ENCODE measurements at regions not wholly inside any gene's neighbourhood (a gene's known extent, or its start where the extent isn't known, plus 50 kb on each side); places are given as distances from the start of the nearest gene placed in this dataset.
"Not testable (repeated sequence)": the region's sequence is repeated elsewhere in the genome, so short reads cannot be mapped to it uniquely, and the experiment has no call there.

DNA sequence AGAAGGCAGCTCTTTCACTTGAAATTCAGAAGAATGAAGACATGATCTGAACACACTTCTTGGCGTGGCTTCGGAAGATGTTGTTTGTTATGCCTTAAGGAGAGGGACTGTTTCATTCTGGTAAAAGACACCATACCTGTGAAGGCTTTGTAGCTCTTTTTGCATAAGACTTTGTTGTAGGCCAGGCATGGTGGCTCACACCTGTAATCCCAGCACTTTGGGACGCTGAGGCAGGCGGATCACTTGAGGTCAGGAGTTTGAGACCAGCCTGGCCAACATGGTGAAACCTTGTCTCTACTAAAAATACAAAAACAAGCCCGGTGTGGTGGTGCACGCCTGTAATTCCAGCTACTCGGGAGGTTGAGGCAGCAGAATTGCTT lies 159.3 kb downstream of the ZFP64 start:
- not testable (repeated sequence) for H4K8ac ChIP-seq (ENCODE audit: low read depth, low read length); H3K36me3 ChIP-seq (ENCODE audit: control insufficient read depth in 1 of 2, insufficient read depth in 2 of 2, low read length in 2 of 2); H3K4me2 ChIP-seq (ENCODE audit: low read length); H3K79me2 ChIP-seq (ENCODE audit: control insufficient read depth, insufficient read depth, low read length, poor library complexity); H3K18ac ChIP-seq (ENCODE audit: low read length); H3K23ac ChIP-seq (ENCODE audit: low read length); H3K4me3 ChIP-seq (ENCODE audit: low read depth, low read length); H3K27me3 ChIP-seq (ENCODE audit: insufficient read depth, low read length); H3K9ac ChIP-seq (ENCODE audit: low read length); H2AK5ac ChIP-seq (ENCODE audit: low read length); H2BK12ac ChIP-seq (ENCODE audit: low read length); H2BK5ac ChIP-seq (ENCODE audit: low read depth, low read length, poor library complexity); H3K4me1 ChIP-seq (ENCODE audit: control insufficient read depth in 1 of 2, insufficient read depth in 2 of 2, low read length in 2 of 2); H3K9me3 ChIP-seq (ENCODE audit: insufficient read depth, low read depth, low read length); H3K4ac ChIP-seq (ENCODE audit: low read depth, low read length); H3K79me1 ChIP-seq (ENCODE audit: low read length); H2AFZ ChIP-seq (ENCODE audit: insufficient read depth, low read length, poor library complexity); H2BK120ac ChIP-seq (ENCODE audit: insufficient read depth, low read length, poor library complexity); H4K12ac ChIP-seq (ENCODE audit: low read depth, low read length); DNase-seq; H4K91ac ChIP-seq (ENCODE audit: low read depth, low read length); H3K14ac ChIP-seq (ENCODE audit: low read length)
- peak overlapping the region; percentile 3 for H3K27ac ChIP-seq (ENCODE audit: low read depth, low read length)
- WGBS (ENCODE audit: extremely low coverage, insufficient coverage, insufficient read length): no CpG with 5 or more reads among the region's 7 CpGs

- H3K27ac ChIP-seq (ENCODE audit: low read depth, low read length): peak overlapping the region; percentile 3
- H3K4ac ChIP-seq (ENCODE audit: low read depth, low read length): no peak overlapping the region
- H4K12ac ChIP-seq (ENCODE audit: low read depth, low read length): no peak overlapping the region
- H3K4me1 ChIP-seq (ENCODE audit: control insufficient read depth in 1 of 2, insufficient read depth in 2 of 2, low read length in 2 of 2): peaks cover 0 to 8% of the 10 kb centered on the region in 2 experiments
- DNase-seq: peak in 1 of 2 donors; percentile 55
- peak overlapping the region; percentile 42 for H3K4me2 ChIP-seq (ENCODE audit: low read length)
- no peak overlapping the region for H3K18ac ChIP-seq (ENCODE audit: low read length)
- no peak overlapping the region for H2BK12ac ChIP-seq (ENCODE audit: low read length)
- H3K23ac ChIP-seq (ENCODE audit: low read length): no peak overlapping the region
- no peak overlapping the region for H4K91ac ChIP-seq (ENCODE audit: low read depth, low read length)
- no peaks in the 10 kb centered on the region for H3K79me2 ChIP-seq (ENCODE audit: control insufficient read depth, insufficient read depth, low read length, poor library complexity)
- H3K36me3 ChIP-seq (ENCODE audit: control insufficient read depth in 1 of 2, insufficient read depth in 2 of 2, low read length in 2 of 2): no peaks in the 10 kb centered on the region
- no peak overlapping the region for H3K4me3 ChIP-seq (ENCODE audit: low read depth, low read length)
- H2BK120ac ChIP-seq (ENCODE audit: insufficient read depth, low read length, poor library complexity): no peak overlapping the region
- H2BK5ac ChIP-seq (ENCODE audit: low read depth, low read length, poor library complexity): peak overlapping the region; percentile 22
- H3K9me3 ChIP-seq (ENCODE audit: insufficient read depth, low read depth, low read length): no peaks in the 10 kb centered on the region
- no peak overlapping the region for H4K8ac ChIP-seq (ENCODE audit: low read depth, low read length)
- no peak overlapping the region for H2AK5ac ChIP-seq (ENCODE audit: low read length)
- no peaks in the 10 kb centered on the region for H3K27me3 ChIP-seq (ENCODE audit: insufficient read depth, low read length)
- no peaks in the 10 kb centered on the region for H3K79me1 ChIP-seq (ENCODE audit: low read length)
- WGBS (ENCODE audit: extremely low coverage, insufficient coverage, insufficient read length): no CpG with 5 or more reads among the region's 14 CpGs
- H3K14ac ChIP-seq (ENCODE audit: low read length): no peak overlapping the region
- H3K9ac ChIP-seq (ENCODE audit: low read length): no peak overlapping the region
- H2AFZ ChIP-seq (ENCODE audit: insufficient read depth, low read length, poor library complexity): no peak overlapping the region
Observed at GRCh38 chr20:52031563-52032303, 159.8 kb downstream of the ZFP64 start.

GRCh38 chr20:52031206-52031562 lies 160.4 kb downstream of the ZFP64 start:
- Histone ChIP-seq H3K79me2 (ENCODE audit: control insufficient read depth, insufficient read depth, low read length, poor library complexity) (no peaks in the 10 kb centered on the region), H3K18ac (ENCODE audit: low read length) (no peak overlapping the region), H3K23ac (ENCODE audit: low read length) (no peak overlapping the region), H2AFZ (ENCODE audit: insufficient read depth, low read length, poor library complexity) (no peak overlapping the region), H2BK120ac (ENCODE audit: insufficient read depth, low read length, poor library complexity) (no peak overlapping the region), H3K9ac (ENCODE audit: low read length) (no peak overlapping the region), H2BK5ac (ENCODE audit: low read depth, low read length, poor library complexity) (no peak overlapping the region), H4K8ac (ENCODE audit: low read depth, low read length) (no peak overlapping the region), H3K4me2 (ENCODE audit: low read length) (peak overlapping the region; percentile 42), H2BK12ac (ENCODE audit: low read length) (no peak overlapping the region), H3K4ac (ENCODE audit: low read depth, low read length) (no peak overlapping the region), H4K91ac (ENCODE audit: low read depth, low read length) (no peak overlapping the region), H3K27me3 (ENCODE audit: insufficient read depth, low read length) (no peaks in the 10 kb centered on the region), H3K14ac (ENCODE audit: low read length) (no peak overlapping the region), H3K36me3 (ENCODE audit: control insufficient read depth in 1 of 2, insufficient read depth in 2 of 2, low read length in 2 of 2) (no peaks in the 10 kb centered on the region), H3K4me1 (ENCODE audit: control insufficient read depth in 1 of 2, insufficient read depth in 2 of 2, low read length in 2 of 2) (peaks cover 0 to 8% of the 10 kb centered on the region in 2 experiments), H3K9me3 (ENCODE audit: insufficient read depth, low read depth, low read length) (no peaks in the 10 kb centered on the region), H3K27ac (ENCODE audit: low read depth, low read length) (peak overlapping the region; percentile 25), H3K4me3 (ENCODE audit: low read depth, low read length) (no peak overlapping the region), H2AK5ac (ENCODE audit: low read length) (no peak overlapping the region), H4K12ac (ENCODE audit: low read depth, low read length) (no peak overlapping the region), H3K79me1 (ENCODE audit: low read length) (no peaks in the 10 kb centered on the region)
- no peak for DNase-seq
- no CpG with 5 or more reads among the region's 2 CpGs for WGBS (ENCODE audit: extremely low coverage, insufficient coverage, insufficient read length)

- not testable (repeated sequence) for H3K27me3 ChIP-seq (ENCODE audit: insufficient read depth, low read length); H3K14ac ChIP-seq (ENCODE audit: low read length); H3K79me2 ChIP-seq (ENCODE audit: control insufficient read depth, insufficient read depth, low read length, poor library complexity); H3K79me1 ChIP-seq (ENCODE audit: low read length); H3K23ac ChIP-seq (ENCODE audit: low read length); H2BK12ac ChIP-seq (ENCODE audit: low read length); H3K9ac ChIP-seq (ENCODE audit: low read length); H3K4me3 ChIP-seq (ENCODE audit: low read depth, low read length); H3K4me1 ChIP-seq (ENCODE audit: control insufficient read depth in 1 of 2, insufficient read depth in 2 of 2, low read length in 2 of 2); H2BK120ac ChIP-seq (ENCODE audit: insufficient read depth, low read length, poor library complexity); H2BK5ac ChIP-seq (ENCODE audit: low read depth, low read length, poor library complexity); H4K12ac ChIP-seq (ENCODE audit: low read depth, low read length); H3K4me2 ChIP-seq (ENCODE audit: low read length); H3K27ac ChIP-seq (ENCODE audit: low read depth, low read length); H4K91ac ChIP-seq (ENCODE audit: low read depth, low read length); H2AFZ ChIP-seq (ENCODE audit: insufficient read depth, low read length, poor library complexity); H2AK5ac ChIP-seq (ENCODE audit: low read length); DNase-seq; H3K36me3 ChIP-seq (ENCODE audit: control insufficient read depth in 1 of 2, insufficient read depth in 2 of 2, low read length in 2 of 2); H3K18ac ChIP-seq (ENCODE audit: low read length); H3K4ac ChIP-seq (ENCODE audit: low read depth, low read length); H3K9me3 ChIP-seq (ENCODE audit: insufficient read depth, low read depth, low read length); H4K8ac ChIP-seq (ENCODE audit: low read depth, low read length)
- no CpG with 5 or more reads among the region's 2 CpGs for WGBS (ENCODE audit: extremely low coverage, insufficient coverage, insufficient read length)
Observed at GRCh38 chr20:52029129-52029528, 162.4 kb downstream of the ZFP64 start.

Measured in trophoblast cell (in vitro differentiated cells and primary cell).